GM18873 (cell line): ENCODE measurements at regions not wholly inside any gene's neighbourhood (a gene's known extent, or its start where the extent isn't known, plus 50 kb on each side); places are given as distances from the start of the nearest gene placed in this dataset.
"Not testable (repeated sequence)": the region's sequence is repeated elsewhere in the genome, so short reads cannot be mapped to it uniquely, and the experiment has no call there.

ENCODE experiments used
- ATAC-seq: cut with Tn5 transposase; IDR thresholded peaks from one replicate; pipeline ENCODE4 v1.9.1; 2021; ENCODE audit warnings: mild to moderate bottlenecking, moderate library complexity, moderate number of reproducible peaks; ENCODE audit not compliant: unreplicated experiment, low FRiP score

DNA sequence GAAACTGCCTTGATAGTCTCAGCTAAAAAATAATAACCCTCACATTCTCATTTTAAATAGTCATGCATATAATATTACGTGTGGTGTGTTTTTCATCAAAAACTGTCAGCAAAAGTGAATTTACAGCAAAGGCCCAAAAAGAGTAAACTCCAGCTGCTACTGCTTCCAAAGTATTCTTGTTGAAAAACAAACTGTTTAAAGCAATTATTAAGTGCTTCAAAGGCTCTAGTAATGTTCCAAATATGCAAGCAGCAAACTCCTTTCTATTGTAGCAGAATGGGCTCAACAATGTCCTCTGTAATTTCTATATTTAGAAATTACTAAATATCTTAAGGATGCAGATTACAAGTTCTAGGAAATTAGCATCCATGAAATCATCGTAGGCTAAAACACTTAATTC, 280.0 kb upstream of the TBX18 start:
- ATAC-seq: no peak

DNA sequence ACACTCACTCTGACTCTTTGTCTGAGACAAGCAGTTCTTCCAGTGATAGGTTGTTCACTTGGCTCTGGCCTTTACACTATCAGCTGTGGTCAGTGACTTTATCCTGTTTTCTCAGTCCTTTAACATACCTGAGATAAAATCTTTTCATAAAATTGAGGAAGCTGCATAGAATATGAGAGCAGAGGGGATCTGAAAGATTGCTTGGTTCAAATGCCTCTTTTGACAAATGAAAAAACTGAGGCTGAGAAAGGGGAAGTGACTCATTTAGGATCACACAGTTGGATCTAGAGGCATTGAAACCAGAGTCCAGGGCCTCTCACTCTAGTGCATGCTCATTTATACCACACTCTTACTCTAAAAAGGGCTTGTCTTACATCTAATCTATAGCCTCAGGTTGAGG, 277.0 kb upstream of the TBX18 start:
- no peak for ATAC-seq

GRCh38 chr6:85037221-85037620, 272.8 kb upstream of the TBX18 start:
- no peak for ATAC-seq

GRCh38 chr6:85035766-85036165, 271.4 kb upstream of the TBX18 start:
- no peak for ATAC-seq

DNA sequence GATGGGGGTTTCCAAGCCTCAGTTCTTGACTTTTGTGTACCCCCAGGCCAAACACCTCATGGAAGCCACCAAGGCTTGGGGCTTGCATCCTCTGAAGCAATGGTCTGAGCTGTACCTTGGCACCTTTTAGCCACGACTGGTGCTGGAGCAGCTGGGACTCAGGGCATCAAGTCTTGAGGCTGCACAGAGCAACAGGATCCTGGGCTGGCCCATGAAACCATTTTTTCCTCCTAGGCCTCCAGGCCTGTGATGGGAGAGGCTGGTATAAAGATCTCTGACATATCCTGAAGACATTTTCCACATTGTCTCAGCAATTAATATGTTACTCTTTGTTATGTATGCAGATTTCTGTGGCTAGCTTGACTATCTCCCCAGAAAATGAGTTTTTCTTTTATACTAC, 269.1 kb upstream of the TBX18 start:
- ATAC-seq: no peak

GRCh38 chr6:85026021-85026420, 261.6 kb upstream of the TBX18 start:
- no peak for ATAC-seq

DNA sequence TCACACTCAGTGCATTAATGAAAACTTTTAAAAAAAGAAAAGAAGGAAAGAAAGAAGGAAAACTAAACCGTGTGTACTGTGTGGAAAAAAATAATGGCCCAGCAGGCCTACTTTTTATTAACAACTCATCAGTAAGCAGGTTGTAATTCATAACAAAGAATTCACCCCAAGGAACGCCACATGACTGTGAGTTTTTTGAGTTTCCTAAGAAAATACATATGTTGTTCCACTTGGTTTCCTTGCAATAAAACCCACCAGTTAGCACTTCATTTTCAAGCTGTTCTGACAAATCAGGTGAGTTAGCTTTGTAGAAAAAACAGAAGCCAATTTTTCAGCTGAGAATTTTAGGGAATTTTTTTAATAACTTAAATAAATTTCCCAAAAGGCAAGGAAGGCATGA, 259.3 kb upstream of the TBX18 start:
- ATAC-seq: no peak

DNA sequence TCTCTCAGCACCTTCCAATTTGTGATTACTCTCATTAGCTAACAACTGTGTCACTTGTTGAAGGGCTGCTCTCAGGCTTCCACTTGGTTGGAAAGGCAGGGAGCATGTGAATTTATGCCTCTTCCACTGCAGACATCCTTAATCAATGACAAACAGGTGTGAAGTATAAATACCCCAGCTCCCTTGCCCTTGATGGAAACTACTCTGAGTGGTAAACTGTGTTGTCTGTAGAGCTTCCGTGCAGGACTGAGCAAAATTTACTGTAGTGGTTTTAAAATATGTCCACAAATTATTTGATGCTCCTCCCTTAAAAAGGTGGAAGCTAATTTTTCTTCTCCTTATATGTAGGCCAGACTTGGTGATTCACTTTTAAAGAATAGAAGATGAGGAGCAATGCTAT, 253.0 kb upstream of the TBX18 start:
- ATAC-seq: no peak

- ATAC-seq: no peak
Measured at GRCh38 chr6:85016726-85017125, 252.3 kb upstream of the TBX18 start.

GRCh38 chr6:85015396-85015990, 251.1 kb upstream of the TBX18 start:
- ATAC-seq: no peak

DNA sequence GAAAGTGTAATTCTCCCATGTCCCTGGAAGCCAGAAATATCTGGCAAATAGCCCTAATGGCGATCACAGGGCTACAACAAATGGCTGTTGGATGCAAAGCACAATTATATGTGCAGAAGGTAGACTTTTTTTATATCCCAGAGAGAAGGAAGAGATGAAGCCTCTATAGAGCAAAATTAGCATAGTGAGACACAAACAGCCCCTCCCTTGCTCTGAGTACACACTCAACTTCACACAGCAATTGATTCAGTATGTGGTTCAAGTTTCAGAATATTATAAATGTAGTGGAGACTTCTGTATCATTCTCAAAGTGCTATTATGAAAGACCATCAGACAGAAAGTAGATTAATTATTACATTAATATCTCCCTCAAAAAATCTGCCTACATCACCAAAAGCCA, 246.5 kb upstream of the TBX18 start:
- ATAC-seq: no peak

GRCh38 chr6:85008296-85009009, 244.1 kb upstream of the TBX18 start:
- ATAC-seq: no peak

GRCh38 chr6:85006362-85006761, 242.0 kb upstream of the TBX18 start:
- ATAC-seq: no peak

- no peak for ATAC-seq
Measured at GRCh38 chr6:85005494-85005893, 241.1 kb upstream of the TBX18 start.

- ATAC-seq: no peak
Measured at GRCh38 chr6:85004361-85004995, 240.1 kb upstream of the TBX18 start.

DNA sequence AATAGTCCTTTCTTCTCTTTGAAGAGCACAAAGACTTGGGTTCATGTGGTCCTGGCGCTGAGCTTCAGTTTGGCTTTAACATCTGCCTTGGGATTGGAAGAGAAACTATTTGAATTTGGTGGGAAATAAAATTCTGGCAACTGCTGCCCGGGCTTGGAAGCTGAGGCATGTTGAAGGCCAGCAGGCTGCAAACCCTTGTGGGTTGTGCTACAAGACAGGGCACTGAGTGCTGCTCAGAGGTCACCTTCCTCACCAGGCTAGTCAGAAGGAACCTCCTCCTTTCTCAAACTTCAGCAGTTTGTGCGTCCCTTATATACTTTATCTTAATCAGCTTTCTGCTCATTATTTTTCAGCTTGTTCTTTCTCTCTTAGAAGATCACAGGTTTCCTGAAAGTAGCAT, 238.4 kb upstream of the TBX18 start:
- ATAC-seq: no peak

DNA sequence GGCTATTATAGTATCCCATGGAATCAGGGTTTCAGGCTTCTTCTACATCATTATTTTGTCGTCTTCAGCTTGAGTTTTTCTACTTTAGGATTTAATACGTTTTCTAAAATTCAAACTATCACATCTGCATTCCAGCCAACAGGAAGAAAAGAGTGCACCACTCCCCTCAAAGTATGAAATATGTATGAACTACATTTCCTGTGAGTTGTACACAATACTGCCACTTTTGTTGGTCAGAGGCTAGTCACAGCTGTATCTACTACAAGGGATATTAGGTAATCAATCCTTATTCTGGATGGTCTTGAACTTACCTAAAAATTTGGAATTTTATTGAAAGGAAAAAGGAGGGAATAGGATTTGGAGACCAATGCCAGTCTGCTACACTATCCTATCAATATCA, 235.6 kb upstream of the TBX18 start:
- no peak for ATAC-seq

DNA sequence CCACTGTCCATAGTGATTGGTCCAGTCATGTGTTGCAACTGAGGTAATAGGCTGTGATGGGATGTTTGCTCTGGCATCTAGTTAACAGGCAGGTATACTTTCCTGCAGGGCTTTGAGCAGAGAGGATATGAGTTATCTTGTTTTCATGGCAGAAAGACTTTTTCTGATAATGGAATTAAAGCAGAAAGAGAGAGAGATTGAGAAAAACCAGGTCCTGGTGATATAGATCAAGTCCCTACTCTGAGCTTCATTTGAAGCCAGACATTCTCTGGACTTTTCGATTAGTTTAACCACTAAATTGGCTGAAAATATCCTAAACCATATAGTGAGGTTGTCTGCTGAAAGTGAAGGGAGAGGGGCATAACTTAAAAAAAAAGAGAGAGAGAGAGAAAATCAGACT, 233.8 kb upstream of the TBX18 start:
- no peak for ATAC-seq

DNA sequence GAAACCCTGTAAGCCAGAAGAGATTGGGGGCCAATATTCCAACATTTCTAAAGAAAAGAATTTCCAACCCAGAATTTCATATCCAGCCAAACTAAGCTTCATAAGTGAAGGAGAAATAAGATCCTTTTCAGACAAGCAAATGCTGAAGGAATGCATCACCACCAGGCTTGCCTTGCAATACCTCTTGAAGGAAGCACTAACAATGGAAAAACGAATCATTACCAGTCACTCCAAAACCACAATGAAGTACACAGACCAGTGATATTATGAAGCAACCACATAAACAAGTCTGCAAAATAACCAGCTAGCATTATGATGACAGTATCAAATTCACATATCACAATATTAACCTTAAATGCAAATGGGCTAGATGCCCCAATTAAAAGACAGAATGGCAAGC, 224.4 kb upstream of the TBX18 start:
- not testable (repeated sequence) for ATAC-seq

- ATAC-seq: not testable (repeated sequence)
Measured at GRCh38 chr6:84985490-84985889, 221.1 kb upstream of the TBX18 start.

DNA sequence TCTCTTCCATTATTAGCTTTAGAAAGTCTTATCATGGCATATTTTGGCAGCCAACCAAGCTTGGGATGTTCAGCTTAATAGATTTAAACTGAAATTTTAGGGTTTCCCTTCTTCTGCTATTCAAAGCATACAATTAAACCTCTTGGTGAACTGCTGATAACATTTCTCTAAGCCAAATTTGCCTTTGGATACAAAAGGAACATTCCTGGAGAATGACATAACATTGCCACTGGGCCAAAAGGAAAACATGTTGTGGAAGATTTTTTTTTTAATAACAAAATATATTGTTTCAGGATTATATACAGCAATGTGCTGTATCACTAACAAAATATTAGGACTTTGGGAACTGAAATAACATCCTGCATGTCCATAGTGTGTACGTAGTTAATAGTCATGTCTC, 215.1 kb upstream of the TBX18 start:
- no peak for ATAC-seq

GRCh38 chr6:84977363-84977705, 212.9 kb upstream of the TBX18 start:
- no peak for ATAC-seq
